H1 (cell line): ENCODE measurements at regions not wholly inside any gene's neighbourhood (a gene's known extent, or its start where the extent isn't known, plus 50 kb on each side); places are given as distances from the start of the nearest gene placed in this dataset.

Source experiments
- CTCF ChIA-PET: fragments of 300-600 bp; sonication (Branson Sonifier 250); formaldehyde crosslinking; loops from one replicate; lab custom pipeline; 2021; ENCODE audit not compliant: partially characterized antibody; lab: Charles Lee
- POLR2A ChIA-PET: fragments of 300-600 bp; sonication (Branson Sonifier 250); formaldehyde crosslinking; loops from one replicate; lab custom pipeline; 2021; ENCODE audit warnings: inconsistent platforms; ENCODE audit not compliant: partially characterized antibody; lab: Charles Lee
- DNase-seq, 2 experiments: peaks; one replicate each; pipeline versions ENCODE4 v3.0.0 to v3.0.0-alpha.2; 2010 to 2022; ENCODE audit warnings: low spot score in 2 of 2, low read depth in 1 of 2, mixed read lengths in 1 of 2
- FAIRE-seq: peaks from 2 replicates; lab custom pipeline; 2011; peaks lifted over from hg19 to GRCh38; lab: Jason Lieb, UNC
- H2AFZ ChIP-seq: 2 replicates; pipeline ENCODE4 v1.8.1; 2012; ENCODE audit warnings: low read length, inconsistent platforms
- H2AK5ac ChIP-seq: 2 replicates; pipeline ENCODE4 v1.6.1; 2013; ENCODE audit warnings: low read depth, low read length
- H2BK120ac ChIP-seq: replicated peaks from 2 replicates; pipeline ENCODE3; 2013; ENCODE audit warnings: low read depth, low read length, inconsistent platforms
- H2BK12ac ChIP-seq: 2 replicates; pipeline ENCODE4 v1.6.1; 2013; ENCODE audit warnings: low read depth, low read length
- H2BK15ac ChIP-seq: 2 replicates; pipeline ENCODE4 v1.6.1; 2013; ENCODE audit warnings: low read length
- H2BK20ac ChIP-seq: 2 replicates; pipeline ENCODE4 v1.6.1; 2013; ENCODE audit warnings: low read length
- H2BK5ac ChIP-seq: 2 replicates; pipeline ENCODE4 v1.6.1; 2013; ENCODE audit warnings: low read depth, low read length
- H3K14ac ChIP-seq: 2 replicates; pipeline ENCODE4 v1.6.1; 2013; ENCODE audit warnings: inconsistent platforms; ENCODE audit not compliant: insufficient read length
- H3K18ac ChIP-seq: 2 replicates; pipeline ENCODE4 v1.6.1; 2013; ENCODE audit warnings: low read length; ENCODE audit errors: extremely low read depth
- H3K23ac ChIP-seq: 2 replicates; pipeline ENCODE4 v1.6.1; 2013; ENCODE audit warnings: inconsistent platforms; ENCODE audit not compliant: insufficient read length
- H3K23me2 ChIP-seq: 2 replicates; pipeline ENCODE4 v1.6.1; 2013; ENCODE audit warnings: low read depth, low read length
- H3K27ac ChIP-seq: 2 replicates; pipeline ENCODE4 v1.6.1; 2011; ENCODE audit warnings: low read depth, low read length, inconsistent platforms
- H3K27me3 ChIP-seq, 4 experiments: replicated peaks in 1 of 4; 1 replicate in 1 of 4; 2 replicates in 3 of 4; pipeline versions ENCODE4 v1.6.1 to v1.8.1; 2011 to 2013; ENCODE audit warnings: low read length in 3 of 4, mild to moderate bottlenecking in 3 of 4, inconsistent platforms in 2 of 4, mixed read lengths in 2 of 4, moderate library complexity in 1 of 4; ENCODE audit not compliant: control insufficient read depth in 3 of 4, insufficient read depth in 3 of 4; ENCODE audit errors: extremely low read depth in 1 of 4
- H3K36me3 ChIP-seq, 4 experiments: 2 replicates each; pipeline versions ENCODE4 v1.6.1 to v1.8.1; 2011 to 2013; ENCODE audit warnings: mild to moderate bottlenecking in 4 of 4, low read length in 3 of 4, moderate library complexity in 2 of 4, control low read depth in 1 of 4, inconsistent platforms in 1 of 4; ENCODE audit not compliant: insufficient read depth in 4 of 4, control insufficient read depth in 2 of 4
- H3K4ac ChIP-seq: replicated peaks from 2 replicates; pipeline ENCODE3; 2013; ENCODE audit warnings: low read length, low read depth, mixed read lengths, inconsistent platforms; ENCODE audit not compliant: insufficient read length
- H3K4me1 ChIP-seq, 4 experiments: replicated peaks in 1 of 4; 1 replicate in 1 of 4; 2 replicates in 3 of 4; pipeline versions ENCODE4 v1.6.1 to v1.8.1; 2011 to 2013; ENCODE audit warnings: low read length in 3 of 4, inconsistent platforms in 2 of 4, mixed read lengths in 1 of 4; ENCODE audit not compliant: insufficient read depth in 4 of 4, control insufficient read depth in 3 of 4
- H3K4me2 ChIP-seq, 2 experiments: 2 replicates each; pipeline versions ENCODE4 v1.6.1 to v1.8.1; 2011 to 2013; ENCODE audit warnings: low read depth in 2 of 2, low read length in 2 of 2, control low read depth in 1 of 2, inconsistent platforms in 1 of 2, mild to moderate bottlenecking in 1 of 2; ENCODE audit not compliant: insufficient read depth in 1 of 2
- H3K4me3 ChIP-seq, 4 experiments: fragments of 200-600, 300-600 bp in 1 of 4; sonication (generic), shearing (Covaris generic), sonication (Bioruptor Twin) in 1 of 4; 2 replicates each; pipeline versions ENCODE4 v1.5.1 to v1.8.1; 2011 to 2016; ENCODE audit warnings: low read length in 4 of 4, low read depth in 3 of 4, control low read depth in 2 of 4, inconsistent platforms in 2 of 4, mild to moderate bottlenecking in 2 of 4, mixed read lengths in 1 of 4, moderate library complexity in 1 of 4; ENCODE audit not compliant: insufficient read depth in 2 of 4; ENCODE audit errors: extremely low read depth in 1 of 4
- H3K56ac ChIP-seq: replicated peaks from 2 replicates; pipeline ENCODE3; 2013; ENCODE audit warnings: low read depth, mild to moderate bottlenecking, mixed read lengths, low read length, inconsistent platforms; ENCODE audit not compliant: insufficient read length
- H3K79me1 ChIP-seq: 2 replicates; pipeline ENCODE4 v1.6.1; 2013; ENCODE audit warnings: low read depth, low read length, control low read depth
- H3K79me2 ChIP-seq, 2 experiments: 2 replicates each; pipeline versions ENCODE4 v1.6.1 to v1.8.1; 2012 to 2013; ENCODE audit warnings: low read length in 2 of 2, mild to moderate bottlenecking in 2 of 2, inconsistent platforms in 1 of 2; ENCODE audit not compliant: insufficient read depth in 2 of 2, control insufficient read depth in 1 of 2
- H3K9ac ChIP-seq, 4 experiments: replicated peaks in 1 of 4; 1 replicate in 1 of 4; 2 replicates in 3 of 4; pipeline versions ENCODE4 v1.6.1 to v1.8.1; 2011 to 2013; ENCODE audit warnings: low read depth in 3 of 4, low read length in 3 of 4, control low read depth in 2 of 4, mild to moderate bottlenecking in 2 of 4, moderate library complexity in 2 of 4, inconsistent platforms in 1 of 4; ENCODE audit errors: extremely low read depth in 1 of 4
- H3K9me3 ChIP-seq, 2 experiments: 2 replicates each; pipeline versions ENCODE4 v1.6.1 to v1.8.1; 2012 to 2013; ENCODE audit warnings: mild to moderate bottlenecking in 2 of 2, moderate library complexity in 2 of 2, control low read depth in 1 of 2, inconsistent platforms in 1 of 2, low read depth in 1 of 2, low read length in 1 of 2, mixed read lengths in 1 of 2; ENCODE audit not compliant: insufficient read depth in 2 of 2
- H4K20me1 ChIP-seq, 2 experiments: replicated peaks in 1 of 2; 2 replicates each; pipeline versions ENCODE3 to v1.8.1; 2011 to 2013; ENCODE audit warnings: inconsistent platforms in 2 of 2, low read length in 2 of 2, mild to moderate bottlenecking in 1 of 2; ENCODE audit not compliant: insufficient read depth in 2 of 2, control insufficient read depth in 1 of 2
- H4K5ac ChIP-seq: 2 replicates; pipeline ENCODE4 v1.6.1; 2013; ENCODE audit warnings: low read length, low read depth, mixed read lengths, inconsistent platforms; ENCODE audit not compliant: insufficient read length
- H4K8ac ChIP-seq: 2 replicates; pipeline ENCODE4 v1.8.0; 2013; ENCODE audit warnings: mild to moderate bottlenecking, moderate library complexity, low read length, inconsistent platforms; ENCODE audit not compliant: insufficient read depth; ENCODE audit errors: extremely low read depth
- H4K91ac ChIP-seq: replicated peaks from 2 replicates; pipeline ENCODE3; 2013; ENCODE audit warnings: low read length, mixed read lengths, inconsistent platforms; ENCODE audit not compliant: insufficient read length
- ATF3 ChIP-seq: IDR thresholded peaks from 2 replicates; pipeline ENCODE4 v1.6.1; 2011; ENCODE audit warnings: low read depth, mild to moderate bottlenecking, low read length; ENCODE audit not compliant: insufficient read depth
- BACH1 ChIP-seq: IDR thresholded peaks from 2 replicates; pipeline ENCODE4 v1.6.1; 2012; ENCODE audit warnings: low read length, improper control_type of control experiment
- BCL11A ChIP-seq, 2 experiments: IDR thresholded peaks; one replicate each; pipeline ENCODE4 v1.6.1; 2011; ENCODE audit warnings: low read depth in 2 of 2, low read length in 2 of 2, mild to moderate bottlenecking in 2 of 2
- BRCA1 ChIP-seq: IDR thresholded peaks from 2 replicates; pipeline ENCODE4 v1.6.1; 2012; ENCODE audit warnings: low read depth, low read length, improper control_type of control experiment
- CBX8 ChIP-seq: fragments of 300-800, 300-1000 bp; sonication (generic); IDR thresholded peaks from 2 replicates; pipeline ENCODE4 v1.7.1; 2016; ENCODE audit warnings: low read depth, low read length, borderline replicate concordance
- GTF2F1 ChIP-seq: IDR thresholded peaks from 2 replicates; pipeline ENCODE4 v1.6.1; 2012; ENCODE audit warnings: low read depth, low read length, improper control_type of control experiment, borderline replicate concordance
- POLR2AphosphoS5 ChIP-seq: IDR thresholded peaks from 2 replicates; pipeline ENCODE4 v1.6.1; 2011; ENCODE audit warnings: low read depth, low read length
- RNF2 ChIP-seq: fragments of 200-900, 300-1000 bp; sonication (generic); IDR thresholded peaks from 2 replicates; pipeline ENCODE4 v1.7.1; 2016; ENCODE audit warnings: borderline replicate concordance, low read depth, mild to moderate bottlenecking, antibody characterized with exemption, low read length; ENCODE audit not compliant: poor library complexity, severe bottlenecking; ENCODE audit errors: missing control alignments
- SIX5 ChIP-seq: IDR thresholded peaks from 2 replicates; pipeline ENCODE4 v1.6.1; 2011; ENCODE audit warnings: mild to moderate bottlenecking, low read depth, low read length
- SUZ12 ChIP-seq: fragments of 200-600 bp; sonication (generic); IDR thresholded peaks from 2 replicates; pipeline ENCODE4 v1.6.1; 2012; ENCODE audit warnings: mild to moderate bottlenecking, inconsistent platforms, low read length, moderate library complexity, mixed read lengths
- TCF12 ChIP-seq: IDR thresholded peaks from 2 replicates; pipeline ENCODE4 v1.6.1; 2011; ENCODE audit warnings: low read depth, mild to moderate bottlenecking, low read length
- TEAD4 ChIP-seq: IDR thresholded peaks from 2 replicates; pipeline ENCODE4 v1.6.1; 2012; ENCODE audit warnings: low read depth, low read length, inconsistent platforms, mixed read lengths
- WGBS, 2 experiments: shearing (Covaris generic) in 1 of 2; methylation state at CpG; one replicate each; pipeline versions ENCODE4 v1.1.6 to v1.1.7; 2013 to 2015; ENCODE audit warnings: low lambda C conversion rate in 2 of 2, mixed read lengths in 2 of 2, inconsistent platforms in 1 of 2, low coverage in 1 of 2, missing lambda C conversion rate in 1 of 2; ENCODE audit not compliant: insufficient replicate concordance in 2 of 2, insufficient coverage in 1 of 2, insufficient read length in 1 of 2; ENCODE audit errors: extremely low coverage in 1 of 2, missing lambda C conversion rate in 1 of 2; 5-methylcytosine and 5-hydroxymethylcytosine counted together
- TF ChIP-seq, protein P1 (sequence below): IDR thresholded peaks from 2 replicates; pipeline ENCODE4 v1.6.1; 2011; ENCODE audit warnings: low read length, improper control_type of control experiment

DNA sequence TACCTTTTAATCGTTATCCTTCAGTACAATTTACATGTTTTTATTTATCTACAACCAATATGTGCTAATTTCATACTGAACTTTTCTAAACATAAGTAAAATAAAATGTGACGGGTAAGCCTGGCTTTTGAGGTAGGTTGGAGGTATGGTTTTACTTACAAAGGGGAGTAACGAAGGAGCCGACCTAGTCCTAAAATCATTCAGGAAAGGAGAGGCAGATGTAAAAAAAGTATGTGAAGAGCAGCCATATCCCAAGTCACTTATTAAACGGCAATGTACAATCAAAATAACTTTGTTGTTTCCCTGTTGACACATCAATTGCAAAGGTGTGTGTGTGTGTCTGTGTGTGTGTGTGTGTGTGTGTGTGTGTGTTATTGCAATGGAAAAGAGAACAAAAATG lies 351.3 kb downstream of the CRPPA start:
- 95% methylated on average over 5 of the region's 5 CpGs; no CpG with 5 or more reads in 1 of the 2 experiments for WGBS, 2 experiments
- no peaks in the 10 kb centered on the region for H3K27me3 ChIP-seq
- POLR2A ChIA-PET, result interaction anchor here (0.7 kb wide), 1 partner anchor 574 kb away, joined by 3 read pairs; no protein-coding TSS in a partner anchor
- TF ChIP-seq GTF2F1, result no peak
- TF ChIP-seq ATF3, result no peak
- no peak for TF ChIP-seq BACH1
- TF ChIP-seq SUZ12, result no peak
- TF ChIP-seq BCL11A (IDR thresholded peaks at IDR 0.05; ENCODE audit: low read depth in 2 of 2, low read length in 2 of 2), result no peak
- TF ChIP-seq, protein P1, sequence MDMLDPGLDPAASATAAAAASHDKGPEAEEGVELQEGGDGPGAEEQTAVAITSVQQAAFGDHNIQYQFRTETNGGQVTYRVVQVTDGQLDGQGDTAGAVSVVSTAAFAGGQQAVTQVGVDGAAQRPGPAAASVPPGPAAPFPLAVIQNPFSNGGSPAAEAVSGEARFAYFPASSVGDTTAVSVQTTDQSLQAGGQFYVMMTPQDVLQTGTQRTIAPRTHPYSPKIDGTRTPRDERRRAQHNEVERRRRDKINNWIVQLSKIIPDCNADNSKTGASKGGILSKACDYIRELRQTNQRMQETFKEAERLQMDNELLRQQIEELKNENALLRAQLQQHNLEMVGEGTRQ, result no peak
- TF ChIP-seq SIX5, result no peak
- TF ChIP-seq CBX8, result no peak
- TF ChIP-seq TEAD4, result no peak
- no peak for TF ChIP-seq TCF12
- no peak for TF ChIP-seq RNF2
- TF ChIP-seq POLR2AphosphoS5, result no peak
- no peak for TF ChIP-seq BRCA1

More for the DNA sequence above, 351.3 kb downstream of the CRPPA start:
- Histone ChIP-seq H3K9me3 (no peaks in the 10 kb centered on the region), H2BK5ac (no peak overlapping the region), H4K8ac (no peak overlapping the region), H2BK20ac (no peak overlapping the region), H3K27ac (no peak overlapping the region), H2BK12ac (no peak overlapping the region), H2BK120ac (no peak overlapping the region), H3K36me3 (no peaks in the 10 kb centered on the region), H3K79me1 (no peaks in the 10 kb centered on the region), H3K56ac (no peak overlapping the region), H2BK15ac (no peak overlapping the region), H3K4me1 (no peaks in the 10 kb centered on the region), H3K4me2 (no peak overlapping the region), H3K79me2 (no peaks in the 10 kb centered on the region), H3K4me3 (no peak overlapping the region), H2AK5ac (no peak overlapping the region), H2AFZ (no peak overlapping the region), H3K4ac (no peak overlapping the region), H3K9ac (no peak overlapping the region), H3K18ac (no peak overlapping the region), H3K23ac (no peak overlapping the region), H4K91ac (no peak overlapping the region), H3K14ac (no peak overlapping the region), H4K20me1 (no peaks in the 10 kb centered on the region), H3K23me2 (no peaks in the 10 kb centered on the region), H4K5ac (no peak overlapping the region)
- CTCF ChIA-PET, result interaction anchor here (0.7 to 1.3 kb wide), 6 partner anchors 10 to 810 kb away, joined by 3 to 5 read pairs (median 3); no protein-coding TSS in a partner anchor
- FAIRE-seq (no peak), DNase-seq (no peak)
